Limb (tissue), 2 donors: ENCODE measurements at regions not wholly inside any gene's neighbourhood (a gene's known extent, or its start where the extent isn't known, plus 50 kb on each side); places are given as distances from the start of the nearest gene placed in this dataset.
"Not testable (repeated sequence)": the region's sequence is repeated elsewhere in the genome, so short reads cannot be mapped to it uniquely, and the experiment has no call there.

Source experiments
- DNase-seq, 2 donors: peaks; one replicate each; pipeline ENCODE4 v3.0.0-alpha.2; 2016; ENCODE audit errors: extremely low spot score in 2 of 2

DNA sequence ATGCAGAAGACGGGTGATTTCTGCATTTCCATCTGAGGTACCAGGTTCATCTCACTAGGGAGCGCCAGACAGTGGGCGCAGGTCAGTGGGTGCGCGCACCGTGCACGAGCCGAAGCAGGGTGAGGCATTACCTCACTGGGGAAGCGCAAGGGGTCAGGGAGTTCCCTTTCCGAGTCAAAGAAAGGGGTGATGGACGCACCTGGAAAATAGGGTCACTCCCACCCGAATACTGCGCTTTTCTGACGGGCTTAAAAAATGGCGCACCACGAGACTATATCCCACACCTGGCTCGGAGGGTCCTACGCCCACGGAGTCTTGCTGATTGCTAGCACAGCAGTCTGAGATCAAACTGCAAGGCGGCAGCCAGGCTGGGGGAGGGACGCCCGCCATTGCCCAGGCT lies 1246.0 kb upstream of the PABPC4L start:
- not testable (repeated sequence) for DNase-seq

DNA sequence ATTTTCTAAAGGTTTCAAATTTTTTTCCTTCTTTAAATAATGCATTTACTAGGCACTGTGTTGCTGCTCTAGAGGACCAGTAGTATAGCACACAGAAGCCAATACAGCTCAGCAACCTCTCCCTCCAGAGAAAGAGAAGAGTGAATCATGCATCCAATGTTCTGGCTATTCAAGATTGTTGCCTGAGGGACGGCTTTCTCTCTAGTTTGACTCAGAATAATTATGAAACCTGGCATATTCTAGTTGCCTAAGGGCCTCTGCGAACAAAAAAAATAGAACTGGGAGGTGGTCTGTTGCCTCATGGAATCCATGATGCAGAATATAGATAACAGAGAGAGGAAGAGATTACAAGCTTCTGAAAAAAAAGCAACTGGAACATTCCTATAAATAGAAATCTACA lies 1233.3 kb upstream of the PABPC4L start:
- DNase-seq: no peak

DNA sequence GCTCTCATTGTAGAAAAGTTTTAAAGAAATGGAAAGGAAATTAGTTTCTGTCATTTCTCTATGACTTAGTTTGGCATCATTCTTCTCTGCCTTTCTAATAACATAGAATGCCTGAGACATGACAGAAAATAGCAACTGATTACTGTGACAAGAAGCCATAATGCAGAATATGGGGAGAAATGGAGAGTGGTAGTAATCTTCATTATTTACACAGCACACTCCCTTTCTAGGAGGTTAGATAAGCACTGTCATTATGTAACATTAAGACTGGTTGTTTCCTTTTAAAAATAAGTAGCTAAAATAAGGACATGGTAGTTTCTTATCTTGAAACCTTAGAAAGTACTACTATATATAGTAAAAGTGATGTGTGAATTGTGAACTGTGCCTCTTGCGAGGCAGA lies 1227.9 kb upstream of the PABPC4L start:
- no peak for DNase-seq

DNA sequence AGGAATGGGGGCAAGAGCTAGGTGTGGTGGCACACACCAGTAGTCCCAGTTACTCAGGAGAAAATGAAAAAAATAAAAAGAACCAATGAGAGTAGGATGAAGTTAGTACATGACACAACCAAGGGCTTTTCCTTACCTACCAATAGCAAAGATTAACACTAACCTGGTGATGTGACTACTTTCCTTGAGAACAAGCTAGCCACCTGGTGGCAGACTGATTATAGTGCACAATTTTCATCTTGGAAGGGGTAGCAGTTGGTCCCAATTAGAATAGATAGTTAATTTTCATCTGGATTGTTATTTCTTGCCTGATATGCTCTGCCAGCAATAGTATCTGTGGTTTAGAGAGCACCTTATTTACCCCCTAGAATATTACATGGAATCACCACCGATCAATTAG lies 1216.8 kb upstream of the PABPC4L start:
- no peak for DNase-seq

DNA sequence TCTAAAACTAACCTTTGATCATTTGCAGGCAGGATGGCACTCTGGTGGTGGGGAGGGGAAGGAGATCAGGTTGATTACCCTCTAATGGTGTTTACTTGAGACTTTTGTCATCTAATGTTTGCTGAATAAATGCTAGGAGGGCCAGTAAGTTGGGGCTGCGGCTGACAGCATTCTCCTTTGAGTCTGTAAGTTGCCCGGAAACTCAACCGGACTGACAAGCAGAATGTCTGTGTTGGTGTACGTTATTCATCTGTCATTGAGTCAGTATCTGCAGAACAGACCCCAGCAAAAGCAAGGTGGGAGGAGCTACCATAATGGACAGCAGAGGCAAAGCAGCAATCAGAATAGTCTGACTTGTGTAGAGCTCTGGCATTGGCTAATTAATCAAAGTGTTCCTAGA lies 1210.6 kb upstream of the PABPC4L start:
- no peak for DNase-seq

DNA sequence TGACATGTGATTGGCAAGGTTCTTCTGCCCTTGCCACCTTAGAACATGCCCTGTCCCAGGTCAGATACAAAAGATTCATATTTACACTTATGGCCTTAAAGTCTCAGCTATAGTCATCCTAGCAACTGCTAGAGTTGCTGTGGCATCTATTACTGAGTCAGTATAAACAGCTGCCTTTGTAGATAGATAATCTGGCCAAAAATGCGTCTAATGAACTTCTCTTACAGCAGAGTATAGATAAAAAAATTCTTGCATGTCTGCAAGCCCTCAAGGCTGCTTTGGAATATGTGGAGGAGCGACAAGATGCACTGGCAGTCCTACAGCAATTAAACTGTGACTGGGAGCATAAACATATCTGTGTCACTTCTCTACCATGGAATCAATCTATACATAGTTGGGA lies 1209.7 kb upstream of the PABPC4L start:
- DNase-seq: no peak

DNA sequence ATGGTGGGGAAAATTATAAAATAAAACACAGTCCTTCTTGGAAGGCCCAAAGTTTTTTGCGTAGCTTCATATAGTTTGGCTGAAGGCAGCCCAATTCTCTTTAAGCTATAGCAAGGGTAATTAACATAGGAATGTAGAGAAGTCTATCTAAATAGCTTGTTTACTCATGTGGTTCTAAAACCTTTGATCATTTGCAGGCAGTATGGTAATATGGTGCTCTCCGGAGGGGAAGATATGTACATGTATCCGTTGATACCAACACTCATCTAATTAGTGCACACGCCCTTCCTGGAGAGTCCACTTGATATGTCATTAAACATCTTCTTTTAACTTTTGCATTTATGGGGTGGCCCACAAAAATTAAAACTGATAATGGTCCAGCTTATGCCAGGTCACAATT lies 1207.7 kb upstream of the PABPC4L start:
- not testable (repeated sequence) for DNase-seq

DNA sequence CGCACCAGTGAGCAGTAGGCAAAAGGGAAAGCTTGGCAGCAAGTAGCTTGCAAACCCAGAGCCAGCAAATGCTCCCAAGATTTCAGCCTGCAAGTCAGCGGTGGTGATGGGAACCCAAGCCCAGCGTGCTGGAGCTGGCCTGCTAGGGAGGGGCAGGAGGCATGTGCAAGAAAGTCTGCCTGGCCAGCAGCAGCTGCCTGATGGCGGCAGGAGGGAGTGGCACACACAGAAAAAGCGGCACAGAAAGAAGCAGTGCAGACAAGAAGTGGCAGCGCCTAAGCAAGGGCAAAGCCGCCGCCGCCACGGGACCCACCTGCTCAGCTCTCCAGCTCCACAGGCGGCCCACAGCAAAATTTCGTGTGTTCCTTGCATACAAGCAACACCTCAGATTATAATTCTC lies 1206.5 kb upstream of the PABPC4L start:
- DNase-seq: no peak

DNA sequence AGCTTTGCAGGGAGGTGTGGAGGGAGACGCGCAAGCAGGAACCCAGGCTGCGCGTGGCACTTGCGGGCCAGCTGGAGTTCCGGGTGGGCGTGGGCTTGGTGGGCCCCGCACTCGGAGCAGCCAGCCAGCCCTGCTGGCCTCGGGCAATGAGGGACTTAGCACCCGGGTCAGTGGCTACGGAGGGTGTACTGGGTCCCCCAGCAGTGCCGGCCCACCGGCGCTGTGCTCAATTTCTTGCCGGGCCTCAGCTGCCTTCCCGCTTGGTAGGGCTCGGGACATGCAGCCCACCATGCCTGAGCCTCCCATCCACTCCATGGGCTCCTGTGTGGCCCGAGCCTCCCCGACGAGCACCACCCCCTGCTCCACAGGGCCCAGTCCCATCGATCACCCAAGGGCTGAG lies 1205.0 kb upstream of the PABPC4L start:
- not testable (repeated sequence) for DNase-seq

DNA sequence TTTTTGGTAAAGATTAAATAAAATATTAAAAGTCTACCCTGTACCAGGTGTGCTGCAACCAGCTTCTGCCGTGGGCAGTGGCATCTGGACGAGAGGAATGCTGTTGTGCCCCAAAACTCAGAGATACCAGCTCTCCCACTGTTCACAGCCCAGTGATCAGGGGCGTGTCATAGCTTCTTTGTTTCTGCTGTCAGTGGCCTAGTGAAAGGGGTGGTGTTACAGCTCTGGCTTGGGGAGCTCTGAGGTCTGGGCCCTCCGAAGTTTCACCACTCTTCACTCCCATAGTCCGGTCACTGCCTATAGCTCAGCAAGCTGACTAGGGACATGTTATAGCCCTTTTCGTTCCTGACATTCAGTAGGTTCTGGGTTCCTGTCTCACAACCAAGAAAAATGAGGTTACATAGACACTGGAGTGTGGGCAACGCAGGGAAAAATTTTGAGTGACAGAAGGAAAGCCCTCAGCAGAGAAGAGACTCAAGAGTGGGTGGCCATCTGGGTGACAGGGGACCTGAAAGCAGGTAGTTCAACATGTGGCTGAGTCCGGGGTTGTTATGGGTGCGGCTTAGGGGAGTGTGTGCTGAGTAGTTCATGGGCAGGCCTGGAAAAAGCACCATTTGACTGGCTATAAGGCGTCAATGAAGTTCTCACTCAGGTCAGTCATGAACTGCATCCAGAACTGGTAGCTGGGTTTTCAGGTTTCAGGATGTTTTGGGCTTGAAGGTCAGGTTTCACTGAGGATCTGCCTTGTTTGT lies 1184.4 kb upstream of the PABPC4L start:
- DNase-seq: no peak

DNA sequence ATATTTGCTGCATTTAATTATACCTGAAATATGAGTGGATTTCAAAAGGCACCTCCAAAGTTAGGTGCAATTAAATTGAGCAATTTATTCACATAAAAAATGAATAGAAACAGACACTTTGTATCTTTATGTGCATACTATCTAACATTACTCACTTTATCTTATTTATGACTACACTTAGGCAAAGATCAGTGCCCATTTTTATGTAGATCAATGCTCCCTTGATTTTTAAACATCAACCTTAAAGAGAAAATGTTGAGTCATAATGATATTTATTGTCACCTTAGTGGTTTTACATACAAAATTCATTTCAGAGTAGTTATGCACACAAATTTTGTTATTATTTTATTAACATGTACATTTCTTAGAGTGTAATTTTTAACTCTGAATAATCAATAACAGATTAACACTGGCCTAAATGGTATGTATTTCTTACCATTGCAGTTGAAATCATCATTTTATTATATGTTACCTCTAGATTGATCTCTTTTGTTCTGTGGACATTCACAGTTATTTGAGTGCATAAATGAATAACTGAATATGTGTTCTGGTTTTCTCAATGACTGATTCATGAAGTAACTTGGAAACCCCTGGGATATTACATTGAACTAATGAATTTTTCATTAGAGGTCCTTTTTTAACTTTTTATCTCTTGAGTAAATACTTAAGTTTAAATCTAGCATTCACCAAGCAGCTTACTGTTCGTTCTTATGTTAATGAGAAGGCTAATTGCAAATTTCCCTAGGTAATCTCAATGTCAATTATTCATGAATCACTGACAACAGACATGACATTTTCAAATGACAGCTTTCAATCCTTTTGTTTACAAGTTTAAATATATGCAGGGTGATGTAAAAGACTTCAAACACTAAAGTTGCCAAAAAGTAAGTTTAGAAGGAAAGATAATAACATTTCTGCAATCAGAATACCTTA lies 1182.0 kb upstream of the PABPC4L start:
- DNase-seq: no peak

DNA sequence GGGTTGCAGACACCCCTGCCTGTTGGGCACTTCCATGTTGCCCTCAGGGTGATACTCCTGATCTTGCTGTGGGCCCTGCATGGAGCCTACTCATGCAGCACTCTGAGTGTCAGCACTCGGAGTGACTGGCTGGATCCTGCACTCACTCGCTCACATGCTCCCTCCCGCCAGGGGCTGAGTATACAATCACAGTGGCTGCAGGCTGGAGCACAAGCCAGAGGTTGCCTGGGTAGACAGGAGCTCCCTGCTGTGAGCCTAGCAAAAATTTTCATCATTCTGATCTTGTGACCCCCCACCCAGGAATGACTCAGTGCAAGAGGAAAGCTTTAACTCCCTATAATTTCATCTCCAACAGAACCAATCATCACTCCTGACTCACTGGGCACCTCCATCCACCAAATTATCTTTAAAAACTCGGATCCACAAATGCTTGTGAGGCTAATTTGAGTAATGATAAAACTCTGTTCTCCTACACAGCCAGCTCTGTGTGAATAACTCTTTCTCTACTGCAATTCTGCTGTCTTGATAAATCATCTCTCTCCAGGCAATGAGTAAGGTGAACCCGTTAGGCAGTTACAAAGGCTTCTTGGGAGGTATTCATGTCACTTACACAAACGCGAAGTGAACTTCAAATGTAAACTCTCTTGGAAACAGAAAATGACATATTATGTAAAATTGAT lies 1180.8 kb upstream of the PABPC4L start:
- DNase-seq: no peak

DNA sequence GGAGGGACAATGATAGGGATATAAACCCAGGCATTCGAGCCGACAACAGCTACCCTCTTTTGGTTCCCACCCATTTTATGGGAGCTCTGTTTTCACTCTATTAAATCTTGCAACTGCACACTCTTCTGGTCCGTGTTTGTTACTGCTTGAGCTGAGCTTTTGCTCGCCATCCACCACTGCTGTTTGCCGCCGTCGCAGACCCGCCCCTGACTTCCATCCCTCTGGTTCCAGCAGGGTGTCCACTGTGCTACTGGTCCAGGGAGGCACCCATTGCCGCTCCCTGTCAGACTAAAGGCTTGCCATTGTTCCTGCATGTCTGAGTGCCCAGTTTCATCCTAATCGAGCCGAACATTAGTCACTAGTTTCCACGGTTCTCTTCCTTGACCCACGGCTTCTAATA lies 1170.5 kb upstream of the PABPC4L start:
- no peak for DNase-seq

DNA sequence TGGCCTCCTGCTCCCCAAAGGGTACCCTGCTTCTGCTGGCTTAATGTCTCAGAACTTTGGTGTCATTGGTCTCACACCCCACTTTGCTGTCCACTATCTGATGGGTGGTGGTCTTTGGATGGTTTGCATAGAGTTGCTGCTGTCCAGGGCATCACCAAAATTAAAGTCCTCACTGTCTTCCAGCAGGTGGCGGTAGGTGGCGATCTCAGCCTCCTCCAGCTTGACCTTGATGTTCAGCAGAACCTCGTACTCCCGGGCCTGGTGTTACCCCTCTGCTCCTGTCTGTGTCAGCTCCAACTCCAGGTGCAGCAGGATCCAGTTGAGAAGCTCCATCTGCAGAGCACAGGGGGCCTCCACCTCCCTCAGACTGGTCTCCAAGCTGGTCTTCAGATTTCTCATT lies 1169.5 kb upstream of the PABPC4L start:
- no peak for DNase-seq

DNA sequence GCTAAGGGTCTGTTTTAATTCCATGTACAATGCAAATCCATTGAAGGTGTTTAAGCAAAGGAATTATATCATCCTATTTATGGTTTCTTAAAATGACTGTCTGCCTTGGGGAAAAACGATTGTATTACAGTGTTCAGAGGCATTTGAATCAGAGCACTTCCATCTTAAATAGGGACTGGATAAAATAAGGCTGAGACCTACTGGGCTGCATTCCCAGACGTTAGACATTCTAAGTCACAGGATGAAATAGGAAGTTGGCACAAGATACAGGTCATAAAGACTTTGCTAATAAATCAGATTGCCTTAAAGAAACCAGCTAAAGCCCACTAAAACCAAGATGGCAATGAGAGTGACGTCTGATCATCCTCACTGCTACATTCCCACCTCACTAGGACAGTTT lies 1167.2 kb upstream of the PABPC4L start:
- peak in 1 of 2 donors; percentile 7 for DNase-seq

DNA sequence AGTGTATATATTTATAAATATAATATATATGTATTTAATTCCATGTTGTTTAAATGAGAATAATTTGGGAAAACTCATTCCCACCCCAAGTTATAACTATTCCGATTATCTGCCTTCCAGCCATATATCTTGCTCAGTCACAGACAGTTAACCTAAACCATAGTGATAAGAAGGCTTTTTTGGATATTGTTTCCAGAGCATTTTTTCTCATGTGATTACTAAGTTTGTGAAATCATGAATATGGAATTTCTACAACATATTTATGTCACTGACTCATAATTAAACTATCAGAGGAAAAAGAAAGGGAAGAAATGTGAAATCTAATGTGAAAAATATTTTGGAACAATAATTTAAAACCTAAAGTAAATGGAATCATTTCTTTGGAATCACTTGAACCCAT lies 1163.5 kb upstream of the PABPC4L start:
- no peak for DNase-seq

DNA sequence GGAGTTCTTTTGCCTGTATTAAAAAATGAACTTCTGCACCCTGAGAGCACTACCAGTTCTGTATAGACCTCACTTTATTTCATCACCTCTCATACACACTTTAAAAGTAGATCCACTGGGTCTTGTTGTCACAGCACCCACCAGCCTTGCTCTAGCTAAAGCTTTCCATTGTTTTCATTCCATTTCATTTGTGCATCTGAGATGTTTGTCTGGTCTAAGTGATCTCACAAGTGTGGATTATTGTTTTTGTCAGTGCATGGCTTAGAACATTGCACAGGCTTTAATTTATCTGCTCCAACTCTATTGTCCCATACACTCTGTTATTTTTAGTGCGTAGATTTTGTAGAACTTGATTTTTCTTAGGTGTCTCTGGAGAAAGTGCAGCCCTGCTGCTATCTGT lies 1157.5 kb upstream of the PABPC4L start:
- no peak for DNase-seq

DNA sequence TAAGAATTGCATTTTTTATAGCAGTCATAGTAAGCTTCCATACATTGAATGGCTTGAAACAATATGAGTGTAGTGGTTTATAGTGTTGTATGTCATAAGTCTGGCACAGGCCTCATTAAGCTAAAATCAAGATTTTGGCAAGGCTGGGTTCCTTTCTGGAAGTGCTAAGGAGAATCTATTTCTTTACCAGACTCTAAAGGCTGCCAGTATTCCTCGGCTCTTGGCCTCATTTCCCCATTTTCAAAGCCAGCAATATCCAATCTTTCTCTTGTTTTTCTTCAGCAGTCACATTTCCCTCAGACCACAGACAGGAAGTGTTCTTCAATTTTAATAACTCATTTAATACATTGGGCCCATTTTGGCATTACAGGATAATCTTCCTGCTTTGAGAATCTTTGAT lies 1155.5 kb upstream of the PABPC4L start:
- peak in 1 of 2 donors; percentile 8 for DNase-seq

DNA sequence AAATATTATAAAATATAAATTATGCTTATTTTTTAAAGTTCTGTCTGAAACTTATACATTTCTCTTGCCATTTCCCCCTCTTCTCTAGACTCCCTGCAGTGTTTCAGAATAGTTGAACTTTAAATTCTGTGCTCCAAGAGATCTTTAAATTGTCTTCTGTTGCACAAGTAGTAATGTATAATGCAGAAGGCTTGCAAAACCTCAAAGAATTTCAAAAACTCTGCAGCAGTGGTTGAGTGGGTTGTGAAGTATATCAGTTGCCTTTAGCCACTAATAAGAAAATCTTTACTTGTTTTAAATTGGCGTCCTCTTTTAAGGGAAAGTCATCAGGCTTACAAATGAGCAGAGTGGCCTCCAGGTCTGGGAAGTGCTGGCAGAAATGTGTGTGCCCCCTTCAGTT lies 1153.3 kb upstream of the PABPC4L start:
- DNase-seq: no peak

DNA sequence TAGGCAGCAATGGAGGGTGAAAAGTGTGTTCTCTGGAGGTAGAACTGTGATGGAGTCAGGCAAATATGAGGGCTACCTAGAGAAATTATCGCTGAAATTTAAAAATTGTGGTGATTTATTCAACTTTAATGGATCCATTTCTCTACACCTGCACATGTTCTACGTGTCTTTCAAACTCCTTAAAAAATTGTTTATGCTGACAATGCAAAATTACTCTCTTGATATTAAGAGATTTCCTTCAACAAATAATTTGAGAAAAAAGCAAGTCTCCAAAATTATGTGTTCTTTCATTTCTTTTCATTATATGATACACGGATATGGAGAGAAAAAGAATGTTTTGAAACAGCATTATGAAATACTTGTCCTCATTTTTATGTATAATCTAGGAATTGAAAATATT lies 1151.4 kb upstream of the PABPC4L start:
- no peak for DNase-seq

DNA sequence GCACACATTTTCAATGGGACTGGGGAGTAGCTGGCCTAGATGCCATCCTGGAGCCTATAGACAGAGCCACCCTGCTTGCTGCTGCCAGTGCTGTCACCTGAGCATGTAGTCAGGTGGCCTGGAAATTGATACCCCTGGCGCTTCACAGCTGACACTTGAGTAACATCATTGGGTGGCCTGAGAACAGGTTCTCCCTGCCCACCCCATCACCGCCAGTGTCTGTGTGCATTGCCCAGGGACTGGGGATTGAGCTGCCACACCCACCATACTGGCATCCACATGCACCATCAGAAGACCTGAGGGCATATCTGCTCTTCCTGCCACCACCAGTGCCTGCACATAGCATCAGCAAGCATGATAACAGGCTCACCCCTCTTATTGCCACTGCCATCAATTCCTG lies 1142.9 kb upstream of the PABPC4L start:
- DNase-seq: no peak

DNA sequence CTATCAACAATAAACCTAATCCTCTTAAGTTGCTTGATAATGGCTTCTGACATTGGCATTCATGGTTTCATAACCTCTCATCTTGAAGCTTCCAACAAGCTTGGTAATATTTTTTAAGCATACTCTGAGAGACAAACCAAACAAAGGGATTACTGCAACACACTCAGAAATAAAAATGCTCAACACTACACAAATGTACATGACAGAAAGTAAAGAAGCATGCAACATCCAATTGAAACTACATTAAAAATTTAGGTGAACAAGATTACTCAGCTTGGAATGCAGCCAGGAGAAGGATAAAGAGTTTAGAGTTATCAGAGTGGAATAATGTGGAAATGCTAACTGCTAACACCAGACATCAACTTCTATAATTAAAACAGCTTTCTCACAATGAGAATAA lies 1136.6 kb upstream of the PABPC4L start:
- DNase-seq: no peak
